ENCODE measurements at regions not wholly inside any gene's neighbourhood (a gene's known extent, or its start where the extent isn't known, plus 50 kb on each side); places are given as distances from the start of the nearest gene placed in this dataset.

GRCh38 chr5:4221048-4221447 is 625.4 kb downstream of the IRX1 start:
- no peak for ATAC-seq
- intact Hi-C loops (cut with micrococcal nuclease) = no loop called here
- Mint-ChIP-seq H3K4me1 (ENCODE audit: low read depth) (no peaks in the 10 kb centered on the region), H3K27ac (no peak overlapping the region), H3K9me3 (no peaks in the 10 kb centered on the region), H3K27me3 (no peaks in the 10 kb centered on the region), H3K36me3 (ENCODE audit: low read depth) (no peaks in the 10 kb centered on the region), H3K4me3 (no peak overlapping the region)
- ChIA-PET POLR2A (no interaction called here), CTCF (no interaction called here)
- TF ChIP-seq, protein P1, sequence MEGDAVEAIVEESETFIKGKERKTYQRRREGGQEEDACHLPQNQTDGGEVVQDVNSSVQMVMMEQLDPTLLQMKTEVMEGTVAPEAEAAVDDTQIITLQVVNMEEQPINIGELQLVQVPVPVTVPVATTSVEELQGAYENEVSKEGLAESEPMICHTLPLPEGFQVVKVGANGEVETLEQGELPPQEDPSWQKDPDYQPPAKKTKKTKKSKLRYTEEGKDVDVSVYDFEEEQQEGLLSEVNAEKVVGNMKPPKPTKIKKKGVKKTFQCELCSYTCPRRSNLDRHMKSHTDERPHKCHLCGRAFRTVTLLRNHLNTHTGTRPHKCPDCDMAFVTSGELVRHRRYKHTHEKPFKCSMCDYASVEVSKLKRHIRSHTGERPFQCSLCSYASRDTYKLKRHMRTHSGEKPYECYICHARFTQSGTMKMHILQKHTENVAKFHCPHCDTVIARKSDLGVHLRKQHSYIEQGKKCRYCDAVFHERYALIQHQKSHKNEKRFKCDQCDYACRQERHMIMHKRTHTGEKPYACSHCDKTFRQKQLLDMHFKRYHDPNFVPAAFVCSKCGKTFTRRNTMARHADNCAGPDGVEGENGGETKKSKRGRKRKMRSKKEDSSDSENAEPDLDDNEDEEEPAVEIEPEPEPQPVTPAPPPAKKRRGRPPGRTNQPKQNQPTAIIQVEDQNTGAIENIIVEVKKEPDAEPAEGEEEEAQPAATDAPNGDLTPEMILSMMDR (IDR thresholded peaks at IDR 0.05) = no peak
- no peak for DNase-seq

DNA sequence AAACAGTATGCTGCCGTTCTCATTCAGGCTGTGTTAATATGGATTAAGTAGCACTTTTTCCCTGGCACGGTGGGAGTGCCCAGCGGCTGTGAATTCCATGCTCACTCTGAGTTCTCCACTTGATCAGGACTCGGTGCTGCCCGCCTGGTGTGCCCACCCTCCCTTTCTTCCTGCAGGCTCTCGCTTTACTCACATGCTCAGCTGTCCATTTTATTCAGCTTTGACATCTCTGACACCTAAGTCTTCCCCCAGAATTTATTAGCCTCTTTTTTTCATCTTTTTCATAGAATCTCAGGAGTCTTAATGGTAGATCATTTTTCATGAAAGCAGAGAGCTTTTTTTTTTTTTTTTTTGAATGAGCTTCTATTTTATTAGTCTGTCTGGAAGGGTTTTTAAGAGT is 626.5 kb downstream of the IRX1 start:
- intact Hi-C loops (cut with micrococcal nuclease) = no loop called here
- POLR2A ChIA-PET = no interaction called here

DNA sequence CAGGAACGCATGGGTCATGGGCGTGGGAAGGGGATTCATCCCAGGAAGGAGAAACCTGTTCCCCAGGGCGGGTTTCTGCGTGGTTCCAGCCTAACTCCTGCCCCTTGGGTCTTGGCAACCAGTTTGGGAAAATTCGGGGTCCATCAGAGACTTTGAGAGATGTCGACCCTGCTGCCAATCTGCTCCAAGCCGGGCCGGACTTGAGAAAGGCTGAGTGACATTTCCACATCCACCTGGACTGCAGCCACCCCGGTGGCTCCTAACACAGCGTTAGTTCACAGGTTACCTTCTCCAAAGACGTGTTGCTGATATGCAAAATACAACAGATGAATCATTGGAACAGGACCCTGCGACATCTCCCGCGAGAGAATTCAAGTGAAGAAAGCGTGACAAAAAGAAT is 627.2 kb downstream of the IRX1 start:
- Mint-ChIP-seq H3K4me3 (no peak overlapping the region), H3K27me3 (no peaks in the 10 kb centered on the region), H3K4me1 (ENCODE audit: low read depth) (no peaks in the 10 kb centered on the region), H3K27ac (no peak overlapping the region), H3K9me3 (no peaks in the 10 kb centered on the region), H3K36me3 (ENCODE audit: low read depth) (no peaks in the 10 kb centered on the region)
- POLR2A ChIA-PET = no interaction called here
- intact Hi-C loops (cut with micrococcal nuclease) = no loop called here
- TF ChIP-seq, protein P1 (IDR thresholded peaks at IDR 0.05) = no peak
- no peak for DNase-seq
- CTCF ChIA-PET = no interaction called here
- no peak for ATAC-seq

More for the DNA sequence above, 626.5 kb downstream of the IRX1 start:
- CTCF ChIA-PET = no interaction called here
- TF ChIP-seq, protein P1 (IDR thresholded peaks at IDR 0.05) = no peak
- Mint-ChIP-seq H3K4me1 (ENCODE audit: low read depth) (no peaks in the 10 kb centered on the region), H3K36me3 (ENCODE audit: low read depth) (no peaks in the 10 kb centered on the region), H3K9me3 (no peaks in the 10 kb centered on the region), H3K27ac (no peak overlapping the region), H3K27me3 (no peaks in the 10 kb centered on the region), H3K4me3 (no peak overlapping the region)
- no peak for DNase-seq
- no peak for ATAC-seq

DNA sequence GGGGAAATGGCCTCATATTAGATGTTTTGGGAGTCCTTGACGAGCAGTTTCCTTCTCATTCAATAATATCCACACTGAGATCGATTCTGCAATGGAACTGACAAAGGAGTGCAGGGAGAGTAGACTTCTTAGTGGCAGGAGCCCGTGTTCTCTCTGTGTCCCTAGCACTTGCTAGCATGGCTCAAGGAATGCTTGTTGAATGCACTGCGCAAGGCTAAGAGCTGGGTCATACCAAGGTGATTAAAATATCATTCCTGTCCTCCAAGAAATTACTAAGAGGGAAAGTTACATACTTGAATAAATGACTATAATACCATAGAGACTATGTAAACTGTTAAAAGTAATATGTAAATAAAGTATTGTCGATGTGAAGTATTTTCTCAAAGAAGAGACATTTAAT is 630.1 kb downstream of the IRX1 start:
- no peaks in the 10 kb centered on the region for H3K27me3 Mint-ChIP-seq
- no peak overlapping the region for H3K4me3 Mint-ChIP-seq
- no peaks in the 10 kb centered on the region for H3K9me3 Mint-ChIP-seq
- intact Hi-C loops (cut with micrococcal nuclease) = no loop called here
- DNase-seq = no peak
- H3K36me3 Mint-ChIP-seq (ENCODE audit: low read depth) = no peaks in the 10 kb centered on the region
- POLR2A ChIA-PET = no interaction called here
- TF ChIP-seq, protein P1 (IDR thresholded peaks at IDR 0.05) = no peak
- CTCF ChIA-PET = no interaction called here
- H3K4me1 Mint-ChIP-seq (ENCODE audit: low read depth) = no peaks in the 10 kb centered on the region
- ATAC-seq = no peak
- no peak overlapping the region for H3K27ac Mint-ChIP-seq

DNA sequence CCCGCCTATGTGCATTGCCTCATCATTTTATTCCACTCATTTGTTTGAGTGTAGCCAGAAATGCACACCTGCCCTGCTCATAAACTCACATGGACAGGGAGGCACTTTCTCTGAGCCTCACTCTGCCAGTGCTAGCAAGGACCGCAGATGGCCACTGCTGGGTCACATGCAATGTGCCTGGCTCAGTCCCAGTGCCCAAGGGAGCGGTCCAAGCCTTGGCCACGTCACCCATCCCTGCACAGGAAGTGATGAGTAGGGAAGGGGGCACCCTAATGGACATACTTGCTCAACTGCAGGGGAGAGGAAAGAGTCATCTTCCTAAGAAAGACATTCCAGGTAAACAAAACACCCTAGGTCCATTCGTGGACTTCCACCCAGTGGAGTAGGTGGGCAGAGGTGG is 630.9 kb downstream of the IRX1 start:
- ChIA-PET POLR2A (no interaction called here), CTCF (no interaction called here)
- Mint-ChIP-seq H3K27ac (no peak overlapping the region), H3K9me3 (no peaks in the 10 kb centered on the region), H3K4me3 (no peak overlapping the region), H3K4me1 (ENCODE audit: low read depth) (no peaks in the 10 kb centered on the region), H3K36me3 (ENCODE audit: low read depth) (no peaks in the 10 kb centered on the region), H3K27me3 (no peaks in the 10 kb centered on the region)
- ATAC-seq (no peak), DNase-seq (no peak)
- TF ChIP-seq, protein P1 (IDR thresholded peaks at IDR 0.05) = no peak
- intact Hi-C loops (cut with micrococcal nuclease) = no loop called here
